Pancreas (tissue), 10 donors: ENCODE measurements at regions not wholly inside any gene's neighbourhood (a gene's known extent, or its start where the extent isn't known, plus 50 kb on each side); places are given as distances from the start of the nearest gene placed in this dataset.
"Not testable (repeated sequence)": the region's sequence is repeated elsewhere in the genome, so short reads cannot be mapped to it uniquely, and the experiment has no call there.

ENCODE experiments used
- ATAC-seq, 4 donors: fragments of 200-7000 bp; cut with Tn5 transposase; one replicate each; pipeline versions ENCODE4 v1.8.0 to v1.9.1; 2020; ENCODE audit warnings: mild to moderate bottlenecking in 4 of 4, moderate library complexity in 4 of 4
- DNase-seq, 6 donors: peaks; one replicate each; pipeline ENCODE4 v3.0.0-alpha.2; 2020
- FAIRE-seq: peaks from 2 replicates; lab custom pipeline; 2012; peaks lifted over from hg19 to GRCh38; lab: Jason Lieb, UNC
- H3K27ac ChIP-seq, 4 donors: fragments of 200-600 bp; sonication (generic); 1 replicate in 3 of 4; 2 replicates in 1 of 4; pipeline versions ENCODE4 v1.5.0 to v1.8.0; 2020
- H3K27me3 ChIP-seq, 4 donors: fragments of 200-600 bp; one replicate each; pipeline ENCODE4 v1.8.0; 2021
- H3K36me3 ChIP-seq, 3 donors: fragments of 200-600 bp; sonication (generic) in 1 of 3; one replicate each; pipeline versions ENCODE4 v1.5.0 to v1.8.0; 2020 to 2021
- H3K4me1 ChIP-seq, 3 donors: fragments of 200-600 bp; one replicate each; pipeline ENCODE4 v1.8.0; 2021
- H3K4me3 ChIP-seq, 4 donors: fragments of 200-600 bp; sonication (generic) in 2 of 4; one replicate each; pipeline versions ENCODE4 v1.5.0 to v1.8.0; 2020 to 2021
- H3K9me3 ChIP-seq, 4 donors: fragments of 200-600 bp; one replicate each; pipeline ENCODE4 v1.8.0; 2021
- CTCF ChIP-seq, 4 donors: fragments of 200-600 bp; sonication (generic) in 3 of 4; IDR thresholded peaks; one replicate each; pipeline versions ENCODE4 v1.5.0 to v1.8.0; 2021; ENCODE audit warnings: antibody characterized with exemption in 4 of 4
- WGBS, 2 donors: extraction: QIAGEN DNeasy Blood & Tissue Kit; methylation state at CpG; one replicate each; pipeline ENCODE4 v1.1.7; 2013; 5-methylcytosine and 5-hydroxymethylcytosine counted together
- intact Hi-C, 3 donors: fragments of 100-400 bp; cut with DNase I; formaldehyde crosslinking; loops; one replicate each; pipeline versions ENCODE4 v1.11.1 to v1.14.2; 2022
- donor health status: healthy with polysubstance abuse.
- donor health status: DM: no; HTN: no; CAD: no; lungs with moderate emphysema.
- donor health status: DM: no; HTN: no; CAD: no.
- donor health status: control.
- donor health status: control.
- donor health status: Bipolar disorder and iron deficiency.
- donor health status: DM: yes; HTN: yes; CAD: no.
- donor health status: DM: no; HTN: no; CAD: no.
- donor health status: DM: no; HTN: no; CAD: no.
- donor health status: DM: yes; HTN: yes; CAD: no.

DNA sequence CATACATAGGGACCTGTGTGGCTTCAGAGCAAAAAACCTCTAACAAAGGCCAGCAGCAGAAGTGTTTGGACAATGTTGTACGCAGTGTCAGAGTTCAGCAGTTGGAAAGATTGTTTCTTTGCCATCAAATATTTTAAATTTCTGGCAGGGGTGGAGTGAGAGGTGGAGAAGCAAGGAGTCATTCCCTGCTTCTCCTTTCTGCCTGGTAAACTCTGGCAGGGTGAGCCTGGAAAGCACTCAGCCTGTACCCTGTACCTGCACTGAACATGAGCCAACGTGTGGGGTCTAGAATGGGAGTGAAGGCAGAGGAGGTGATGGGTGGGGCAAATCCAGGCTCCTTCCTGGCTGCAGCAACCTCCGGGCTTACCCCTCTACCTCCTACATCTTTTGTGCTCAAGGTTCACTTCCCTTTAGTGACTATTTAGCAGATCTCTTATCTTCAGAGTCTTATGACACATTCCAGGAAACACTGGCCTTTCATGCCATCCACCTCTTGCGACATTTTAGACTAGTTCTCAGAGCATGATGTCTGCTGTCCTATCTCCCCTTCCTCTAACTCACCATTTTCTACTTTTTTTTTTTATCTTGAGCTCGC lies 445.0 kb upstream of the PIK3R1 start:
- H3K4me1 ChIP-seq: peaks cover 0 to 3% (median 0%) of the 10 kb centered on the region in 3 donors
- peak overlapping the region in 2 of 4 donors; percentile 48 to 65 for H3K27ac ChIP-seq
- 34 to 42% methylated on average over 5 of the region's 5 CpGs for WGBS, 2 donors
- no peaks in the 10 kb centered on the region for H3K9me3 ChIP-seq
- ATAC-seq (peak; percentile 31 to 73 (median 64)), DNase-seq (peak in 2 of 6 donors; percentile 7 to 21), FAIRE-seq (no peak)
- no peaks in the 10 kb centered on the region for H3K36me3 ChIP-seq
- intact Hi-C loops: no loop called here
- TF ChIP-seq CTCF (IDR thresholded peaks at IDR 0.05): no peak
- H3K27me3 ChIP-seq: no peaks in the 10 kb centered on the region
- H3K4me3 ChIP-seq: no peak overlapping the region

DNA sequence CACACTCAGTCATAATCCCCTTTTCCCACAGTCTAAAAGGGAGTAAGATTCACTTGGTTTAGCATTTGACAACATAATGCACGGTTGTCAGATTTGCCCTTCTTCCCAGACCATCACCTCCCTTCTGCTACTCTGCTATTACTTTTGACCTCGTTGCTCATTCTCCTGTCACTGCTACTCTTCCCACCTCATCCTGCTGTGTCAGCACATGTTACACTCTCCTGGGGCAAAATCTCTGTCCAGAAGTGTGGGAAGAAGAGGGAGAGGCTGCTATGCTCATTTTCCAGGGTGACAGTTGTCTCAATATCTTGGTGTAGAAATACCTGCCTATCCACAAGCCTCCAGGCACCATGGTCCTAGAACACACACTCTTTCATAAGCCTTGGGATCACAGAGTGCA lies 449.9 kb upstream of the PIK3R1 start:
- intact Hi-C loops: no loop called here
- no peaks in the 10 kb centered on the region for H3K27me3 ChIP-seq
- ATAC-seq: no peak
- no peak overlapping the region for H3K4me3 ChIP-seq
- no peak for DNase-seq
- H3K4me1 ChIP-seq: peaks cover 0 to 3% (median 0%) of the 10 kb centered on the region in 3 donors
- no peak for TF ChIP-seq CTCF (IDR thresholded peaks at IDR 0.05)
- FAIRE-seq: no peak
- H3K9me3 ChIP-seq: no peaks in the 10 kb centered on the region
- H3K27ac ChIP-seq: no peak overlapping the region
- H3K36me3 ChIP-seq: no peaks in the 10 kb centered on the region
- 54 to 60% methylated on average over 2 of the region's 2 CpGs for WGBS, 2 donors

DNA sequence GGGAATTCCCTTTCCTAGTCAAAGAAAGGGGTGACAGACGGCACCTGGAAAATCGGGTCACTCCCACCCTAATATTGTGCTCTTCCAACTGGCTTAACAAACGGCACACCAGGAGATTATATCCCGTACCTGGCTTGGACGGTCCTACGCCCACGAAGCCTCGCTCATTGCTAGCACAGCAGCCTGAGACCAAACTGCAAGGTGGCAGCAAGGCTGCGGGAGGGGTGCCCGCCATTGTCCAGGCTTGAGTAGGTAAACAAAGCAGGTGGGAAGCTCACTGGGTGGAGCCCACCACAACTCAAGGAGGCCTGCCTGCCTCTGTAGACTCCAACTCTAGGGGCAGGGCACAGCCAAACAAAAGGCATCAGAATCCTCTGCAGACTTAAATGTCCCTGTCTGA lies 457.8 kb upstream of the PIK3R1 start:
- 77 to 92% methylated on average over 10 of the region's 10 CpGs for WGBS, 2 donors
- H3K4me3 ChIP-seq, H3K27me3 ChIP-seq, H3K27ac ChIP-seq, H3K4me1 ChIP-seq, intact Hi-C loops, DNase-seq, H3K36me3 ChIP-seq, ATAC-seq, H3K9me3 ChIP-seq, FAIRE-seq: not testable (repeated sequence)

DNA sequence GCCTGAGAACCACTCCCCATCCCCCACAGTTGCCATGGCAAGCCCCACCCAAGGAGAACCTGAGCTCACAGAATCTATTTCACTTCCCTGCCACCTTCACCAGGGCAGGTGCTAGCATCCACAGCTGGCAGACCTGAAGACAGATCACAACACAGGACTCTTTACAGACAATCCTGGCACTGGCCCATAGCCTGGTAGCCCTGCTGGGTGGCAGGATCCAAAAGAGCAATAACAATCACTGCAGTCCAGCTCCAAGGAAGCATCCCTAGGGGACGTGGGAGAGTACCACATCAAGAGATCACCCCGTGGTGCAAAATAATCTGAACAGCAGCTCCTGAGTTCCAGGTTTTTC lies 463.2 kb upstream of the PIK3R1 start:
- Histone ChIP-seq H3K4me3 (no peak overlapping the region), H3K4me1 (no peaks in the 10 kb centered on the region), H3K9me3 (no peaks in the 10 kb centered on the region), H3K36me3 (no peaks in the 10 kb centered on the region), H3K27me3 (no peaks in the 10 kb centered on the region), H3K27ac (no peak overlapping the region)
- FAIRE-seq: no peak
- WGBS, 2 donors: 71 to 87% methylated on average over 2 of the region's 2 CpGs
- ATAC-seq: no peak
- intact Hi-C loops: no loop called here
- no peak for DNase-seq
- TF ChIP-seq CTCF (IDR thresholded peaks at IDR 0.05): no peak

- TF ChIP-seq CTCF (IDR thresholded peaks at IDR 0.05): no peak
- H3K36me3 ChIP-seq: no peaks in the 10 kb centered on the region
- ATAC-seq (no peak), FAIRE-seq (no peak), DNase-seq (no peak)
- H3K9me3 ChIP-seq: no peaks in the 10 kb centered on the region
- intact Hi-C loops: no loop called here
- no peaks in the 10 kb centered on the region for H3K27me3 ChIP-seq
- H3K27ac ChIP-seq: no peak overlapping the region
- H3K4me3 ChIP-seq: no peak overlapping the region
- WGBS, 2 donors: 44 to 45% methylated on average over 1 of the region's 1 CpG
- H3K4me1 ChIP-seq: no peaks in the 10 kb centered on the region
Measured at GRCh38 chr5:67748165-67748690, 467.3 kb upstream of the PIK3R1 start.
